H9 (cell line): ENCODE measurements at regions not wholly inside any gene's neighbourhood (a gene's known extent, or its start where the extent isn't known, plus 50 kb on each side); places are given as distances from the start of the nearest gene placed in this dataset.

Source experiments
- DNase-seq: peaks from one replicate; pipeline ENCODE4 v3.0.0-alpha.2; 2017
- H2AFZ ChIP-seq: one replicate; pipeline ENCODE4 v1.6.1; 2013; ENCODE audit warnings: mild to moderate bottlenecking, low read length, control low read depth, moderate library complexity
- H2AK5ac ChIP-seq: 2 replicates; pipeline ENCODE4 v1.6.1; 2013; ENCODE audit warnings: low read length, control low read depth, mixed read lengths; ENCODE audit not compliant: insufficient read length
- H2BK120ac ChIP-seq: one replicate; pipeline ENCODE4 v1.6.1; 2013; ENCODE audit warnings: low read depth, mild to moderate bottlenecking, low read length, control low read depth, inconsistent platforms; ENCODE audit not compliant: poor library complexity, severe bottlenecking
- H2BK12ac ChIP-seq: 2 replicates; pipeline ENCODE4 v1.6.1; 2013; ENCODE audit warnings: low read length, control low read depth, mixed read lengths, low read depth; ENCODE audit not compliant: insufficient read length
- H2BK15ac ChIP-seq: 2 replicates; pipeline ENCODE4 v1.6.1; 2013; ENCODE audit warnings: low read depth, low read length, control low read depth
- H2BK20ac ChIP-seq: one replicate; pipeline ENCODE4 v1.6.1; 2013; ENCODE audit warnings: low read depth, mild to moderate bottlenecking, low read length, control low read depth, inconsistent platforms; ENCODE audit not compliant: poor library complexity, severe bottlenecking
- H2BK5ac ChIP-seq: 2 replicates; pipeline ENCODE4 v1.6.1; 2013; ENCODE audit warnings: low read length, control low read depth, mixed read lengths; ENCODE audit not compliant: insufficient read length
- H3K14ac ChIP-seq: 2 replicates; pipeline ENCODE4 v1.6.1; 2013; ENCODE audit warnings: low read length, control low read depth; ENCODE audit not compliant: insufficient read depth
- H3K18ac ChIP-seq: 2 replicates; pipeline ENCODE4 v1.6.1; 2013; ENCODE audit warnings: low read depth, mild to moderate bottlenecking, mixed read lengths, low read length, control low read depth; ENCODE audit not compliant: insufficient read length
- H3K23ac ChIP-seq: 2 replicates; pipeline ENCODE4 v1.6.1; 2013; ENCODE audit warnings: low read length, control low read depth, mixed read lengths, low read depth; ENCODE audit not compliant: insufficient read length
- H3K23me2 ChIP-seq: 2 replicates; pipeline ENCODE4 v1.6.1; 2013; ENCODE audit warnings: low read depth, mild to moderate bottlenecking, mixed read lengths, low read length, control low read depth; ENCODE audit not compliant: insufficient read length, poor library complexity, severe bottlenecking
- H3K27ac ChIP-seq: 2 replicates; pipeline ENCODE4 v1.5.1; 2013; ENCODE audit warnings: low read length, control low read depth, mixed read lengths, low read depth; ENCODE audit not compliant: insufficient read length
- H3K27me3 ChIP-seq: 2 replicates; pipeline ENCODE4 v1.6.1; 2013; ENCODE audit warnings: low read length, control low read depth, inconsistent platforms; ENCODE audit not compliant: insufficient read depth
- H3K4ac ChIP-seq: 2 replicates; pipeline ENCODE4 v1.6.1; 2013; ENCODE audit warnings: low read depth, mild to moderate bottlenecking, control low read depth, inconsistent platforms, low read length, moderate library complexity
- H3K4me1 ChIP-seq: 2 replicates; pipeline ENCODE4 v1.6.1; 2013; ENCODE audit warnings: low read length, control low read depth, inconsistent platforms; ENCODE audit not compliant: insufficient read depth
- H3K4me2 ChIP-seq: 2 replicates; pipeline ENCODE4 v1.6.1; 2013; ENCODE audit warnings: low read length, control low read depth, mixed read lengths; ENCODE audit not compliant: insufficient read length, insufficient read depth
- H3K56ac ChIP-seq: 2 replicates; pipeline ENCODE4 v1.6.1; 2013; ENCODE audit warnings: low read depth, mild to moderate bottlenecking, mixed read lengths, low read length, control low read depth; ENCODE audit not compliant: insufficient read length
- H3K79me1 ChIP-seq: 2 replicates; pipeline ENCODE4 v1.6.1; 2013; ENCODE audit warnings: low read depth, mild to moderate bottlenecking, moderate library complexity, low read length, control low read depth, inconsistent platforms; ENCODE audit not compliant: insufficient read depth, poor library complexity, severe bottlenecking
- H3K79me2 ChIP-seq: 2 replicates; pipeline ENCODE4 v1.6.1; 2013; ENCODE audit warnings: low read length, control low read depth, inconsistent platforms; ENCODE audit not compliant: insufficient read depth
- H3K9ac ChIP-seq: 2 replicates; pipeline ENCODE4 v1.6.1; 2013; ENCODE audit warnings: low read length, control low read depth, mixed read lengths; ENCODE audit not compliant: insufficient read length; ENCODE audit errors: extremely low read depth
- H3K9me3 ChIP-seq: one replicate; pipeline ENCODE4 v1.6.1; 2013; ENCODE audit warnings: low read depth, low read length, inconsistent platforms; ENCODE audit not compliant: control insufficient read depth
- H3T11ph ChIP-seq: one replicate; pipeline ENCODE4 v1.6.1; 2013; ENCODE audit warnings: mild to moderate bottlenecking, low read length, control low read depth, inconsistent platforms
- H4K20me1 ChIP-seq: one replicate; pipeline ENCODE4 v1.6.1; 2013; ENCODE audit not compliant: control insufficient read depth, insufficient read length, insufficient read depth
- H4K5ac ChIP-seq: 2 replicates; pipeline ENCODE4 v1.6.1; 2013; ENCODE audit warnings: low read depth, mild to moderate bottlenecking, mixed read lengths, low read length, control low read depth; ENCODE audit not compliant: insufficient read length
- H4K8ac ChIP-seq: replicated peaks from 2 replicates; pipeline ENCODE4 v1.6.1; 2013; ENCODE audit warnings: low read length, control low read depth, mixed read lengths, low read depth; ENCODE audit not compliant: insufficient read length
- H4K91ac ChIP-seq: 2 replicates; pipeline ENCODE4 v1.6.1; 2013; ENCODE audit warnings: low read depth, mild to moderate bottlenecking, moderate library complexity, mixed read lengths, low read length, control low read depth; ENCODE audit not compliant: insufficient read length
- H3K27ac Mint-ChIP-seq, 3 experiments: 2 replicates in 2 of 3; 3 replicates in 1 of 3; pipeline ENCODE4 v1.8.0; 2020 to 2021; ENCODE audit warnings: mixed read lengths in 3 of 3, mild to moderate bottlenecking in 1 of 3, moderate library complexity in 1 of 3
- H3K27me3 Mint-ChIP-seq: 2 replicates; pipeline ENCODE4 v1.8.0; 2021; ENCODE audit warnings: low read depth, mild to moderate bottlenecking, moderate library complexity, mixed read lengths
- H3K36me3 Mint-ChIP-seq, 3 experiments: 2 replicates in 2 of 3; 3 replicates in 1 of 3; pipeline ENCODE4 v1.8.0; 2020 to 2021; ENCODE audit warnings: low read depth in 3 of 3, mixed read lengths in 3 of 3; ENCODE audit not compliant: insufficient read depth in 1 of 3
- H3K4me1 Mint-ChIP-seq, 2 experiments: 2 replicates each; pipeline ENCODE4 v1.8.0; 2020; ENCODE audit warnings: mixed read lengths in 2 of 2
- H3K4me3 Mint-ChIP-seq, 2 experiments: 2 replicates in 1 of 2; 3 replicates in 1 of 2; pipeline ENCODE4 v1.8.0; 2020 to 2021; ENCODE audit warnings: mild to moderate bottlenecking in 2 of 2, mixed read lengths in 2 of 2, moderate library complexity in 1 of 2
- H3K9me3 Mint-ChIP-seq, 2 experiments: 2 replicates in 1 of 2; 3 replicates in 1 of 2; pipeline ENCODE4 v1.8.0; 2020; ENCODE audit warnings: mild to moderate bottlenecking in 2 of 2, mixed read lengths in 2 of 2, moderate library complexity in 1 of 2
- WGBS: extraction: QIAGEN DNeasy Blood & Tissue Kit; methylation state at CpG from one replicate; pipeline ENCODE4 v1.1.7; 2013; ENCODE audit warnings: missing lambda C conversion rate, low lambda C conversion rate, mixed read lengths; ENCODE audit not compliant: insufficient read length; ENCODE audit errors: extremely low coverage; 5-methylcytosine and 5-hydroxymethylcytosine counted together
- TF ChIP-seq, protein P1 (sequence below): fragments of 200-600 bp; sonication (generic); conservative IDR thresholded peaks from 3 replicates; pipeline ENCODE4 v1.8.0; 2021; ENCODE audit warnings: antibody characterized with exemption, mild to moderate bottlenecking

- Histone ChIP-seq H3K4ac (no peak overlapping the region), H3K14ac (no peak overlapping the region), H3T11ph (no peak overlapping the region), H4K8ac (no peak overlapping the region), H3K9ac (no peak overlapping the region), H2AFZ (no peak overlapping the region), H4K20me1 (no peaks in the 10 kb centered on the region), H3K23ac (no peak overlapping the region), H2BK12ac (no peak overlapping the region), H3K79me1 (no peaks in the 10 kb centered on the region), H3K27ac (no peak overlapping the region), H4K91ac (no peak overlapping the region), H2BK5ac (no peak overlapping the region), H3K23me2 (no peaks in the 10 kb centered on the region), H2BK20ac (no peak overlapping the region), H3K4me1 (no peaks in the 10 kb centered on the region), H4K5ac (no peak overlapping the region), H3K56ac (no peak overlapping the region), H2BK120ac (no peak overlapping the region), H3K27me3 (no peaks in the 10 kb centered on the region), H3K79me2 (no peaks in the 10 kb centered on the region), H3K4me2 (no peak overlapping the region), H3K9me3 (no peaks in the 10 kb centered on the region), H2BK15ac (no peak overlapping the region), H3K18ac (no peak overlapping the region), H2AK5ac (no peak overlapping the region)
- TF ChIP-seq, protein P1, sequence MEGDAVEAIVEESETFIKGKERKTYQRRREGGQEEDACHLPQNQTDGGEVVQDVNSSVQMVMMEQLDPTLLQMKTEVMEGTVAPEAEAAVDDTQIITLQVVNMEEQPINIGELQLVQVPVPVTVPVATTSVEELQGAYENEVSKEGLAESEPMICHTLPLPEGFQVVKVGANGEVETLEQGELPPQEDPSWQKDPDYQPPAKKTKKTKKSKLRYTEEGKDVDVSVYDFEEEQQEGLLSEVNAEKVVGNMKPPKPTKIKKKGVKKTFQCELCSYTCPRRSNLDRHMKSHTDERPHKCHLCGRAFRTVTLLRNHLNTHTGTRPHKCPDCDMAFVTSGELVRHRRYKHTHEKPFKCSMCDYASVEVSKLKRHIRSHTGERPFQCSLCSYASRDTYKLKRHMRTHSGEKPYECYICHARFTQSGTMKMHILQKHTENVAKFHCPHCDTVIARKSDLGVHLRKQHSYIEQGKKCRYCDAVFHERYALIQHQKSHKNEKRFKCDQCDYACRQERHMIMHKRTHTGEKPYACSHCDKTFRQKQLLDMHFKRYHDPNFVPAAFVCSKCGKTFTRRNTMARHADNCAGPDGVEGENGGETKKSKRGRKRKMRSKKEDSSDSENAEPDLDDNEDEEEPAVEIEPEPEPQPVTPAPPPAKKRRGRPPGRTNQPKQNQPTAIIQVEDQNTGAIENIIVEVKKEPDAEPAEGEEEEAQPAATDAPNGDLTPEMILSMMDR = no peak
- WGBS = no CpG with 5 or more reads among the region's 2 CpGs
- H3K4me3 Mint-ChIP-seq = no peak overlapping the region
- H3K27me3 Mint-ChIP-seq = peaks cover 35% of the 10 kb centered on the region
- H3K36me3 Mint-ChIP-seq = no peaks in the 10 kb centered on the region; a peak in 1 of 7 replicates
- no peaks in the 10 kb centered on the region for H3K9me3 Mint-ChIP-seq
- peaks cover 2 to 3% of the 10 kb centered on the region in 2 experiments for H3K4me1 Mint-ChIP-seq
- no peak for DNase-seq
- no peak overlapping the region for H3K27ac Mint-ChIP-seq
Measured at GRCh38 chr7:69203871-69204270, 394.4 kb upstream of the AUTS2 start.
